MM.1S (cell line): ENCODE measurements at regions not wholly inside any gene's neighbourhood (a gene's known extent, or its start where the extent isn't known, plus 50 kb on each side); places are given as distances from the start of the nearest gene placed in this dataset.

ENCODE experiments used
- EZH2 ChIP-seq: fragments of 300-600 bp; sonication (generic); optimal IDR thresholded peaks from 2 replicates; pipeline ENCODE3; 2017; ENCODE audit warnings: low read depth, mild to moderate bottlenecking, antibody characterized with exemption, low read length, mixed read lengths
- EZH2phosphoT487 ChIP-seq: fragments of 300-600 bp; sonication (generic); IDR thresholded peaks from 2 replicates; pipeline ENCODE4 v1.6.1; 2018; ENCODE audit warnings: antibody characterized with exemption, low read length
- TF ChIP-seq, protein P1 (sequence below): fragments of 300-600 bp; sonication (generic); IDR thresholded peaks from 2 replicates; pipeline ENCODE4 v1.5.1; 2016; ENCODE audit warnings: antibody characterized with exemption, low read length, mixed read lengths

DNA sequence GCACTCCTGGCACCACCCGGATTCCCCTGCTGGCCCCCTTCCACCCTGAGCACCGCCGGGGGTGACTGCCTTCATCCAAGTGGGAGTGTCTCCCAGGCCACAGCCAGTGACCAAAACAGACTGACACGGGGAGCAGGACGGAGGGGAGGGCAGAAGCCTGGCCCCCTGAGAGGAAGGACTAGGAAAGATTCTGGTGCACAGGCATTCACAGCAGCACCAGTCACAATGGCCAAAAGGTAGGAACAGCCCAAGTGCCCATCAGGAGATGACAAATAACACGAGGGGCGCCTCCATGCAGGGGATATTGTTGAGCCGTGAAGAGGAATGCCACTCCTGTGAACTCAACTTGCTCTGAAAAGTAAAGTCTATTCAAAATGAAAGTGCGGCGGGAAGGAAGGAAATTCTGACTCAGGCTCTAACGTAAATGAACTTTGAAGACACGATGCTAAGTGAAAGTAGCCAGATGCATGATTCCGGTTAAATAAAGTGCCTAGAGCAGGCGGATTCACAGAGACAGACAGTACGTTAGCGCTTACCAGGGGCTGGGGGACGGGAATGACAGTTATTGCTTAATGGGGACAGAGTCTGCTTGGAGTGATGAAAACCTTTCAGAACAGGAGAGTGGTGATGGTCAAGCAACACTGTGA, 146.1 kb upstream of the NCOR2 start:
- no peak for TF ChIP-seq EZH2
- TF ChIP-seq, protein P1, sequence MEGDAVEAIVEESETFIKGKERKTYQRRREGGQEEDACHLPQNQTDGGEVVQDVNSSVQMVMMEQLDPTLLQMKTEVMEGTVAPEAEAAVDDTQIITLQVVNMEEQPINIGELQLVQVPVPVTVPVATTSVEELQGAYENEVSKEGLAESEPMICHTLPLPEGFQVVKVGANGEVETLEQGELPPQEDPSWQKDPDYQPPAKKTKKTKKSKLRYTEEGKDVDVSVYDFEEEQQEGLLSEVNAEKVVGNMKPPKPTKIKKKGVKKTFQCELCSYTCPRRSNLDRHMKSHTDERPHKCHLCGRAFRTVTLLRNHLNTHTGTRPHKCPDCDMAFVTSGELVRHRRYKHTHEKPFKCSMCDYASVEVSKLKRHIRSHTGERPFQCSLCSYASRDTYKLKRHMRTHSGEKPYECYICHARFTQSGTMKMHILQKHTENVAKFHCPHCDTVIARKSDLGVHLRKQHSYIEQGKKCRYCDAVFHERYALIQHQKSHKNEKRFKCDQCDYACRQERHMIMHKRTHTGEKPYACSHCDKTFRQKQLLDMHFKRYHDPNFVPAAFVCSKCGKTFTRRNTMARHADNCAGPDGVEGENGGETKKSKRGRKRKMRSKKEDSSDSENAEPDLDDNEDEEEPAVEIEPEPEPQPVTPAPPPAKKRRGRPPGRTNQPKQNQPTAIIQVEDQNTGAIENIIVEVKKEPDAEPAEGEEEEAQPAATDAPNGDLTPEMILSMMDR, result no peak
- TF ChIP-seq EZH2phosphoT487, result no peak
